ENCODE measurements at regions not wholly inside any gene's neighbourhood (a gene's known extent, or its start where the extent isn't known, plus 50 kb on each side); places are given as distances from the start of the nearest gene placed in this dataset.

- DNase-seq, result no peak
Measured at GRCh38 chr17:13302983-13303382, 285.2 kb upstream of the ELAC2 start.

- DNase-seq, result no peak
Measured at GRCh38 chr17:13302419-13302818, 284.6 kb upstream of the ELAC2 start.

DNA sequence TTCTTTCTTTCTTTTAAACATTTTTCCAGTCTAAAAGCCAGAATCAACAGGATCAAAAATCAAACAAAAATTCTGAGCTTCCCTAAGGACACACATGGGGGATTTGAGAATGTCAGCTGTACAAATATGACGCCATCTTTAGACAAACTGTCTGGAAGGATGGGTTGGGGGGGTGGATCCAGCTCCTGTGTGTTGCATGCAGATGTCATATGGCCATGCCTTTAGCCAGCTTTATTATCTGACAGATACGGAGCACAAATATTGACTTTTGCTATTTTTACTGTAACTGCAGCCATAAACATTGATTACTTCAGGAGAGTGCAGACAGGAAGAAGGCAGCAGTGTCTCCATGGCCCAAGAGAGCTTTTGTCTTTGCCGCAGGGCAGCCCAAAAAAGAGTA, 279.4 kb upstream of the ELAC2 start:
- DNase-seq, result no peak

- DNase-seq, result no peak
Measured at GRCh38 chr17:13293421-13293820, 275.6 kb upstream of the ELAC2 start.

GRCh38 chr17:13292291-13292690, 274.5 kb upstream of the ELAC2 start:
- no peak for DNase-seq

GRCh38 chr17:13288248-13288647, 270.4 kb upstream of the ELAC2 start:
- no peak for DNase-seq

DNA sequence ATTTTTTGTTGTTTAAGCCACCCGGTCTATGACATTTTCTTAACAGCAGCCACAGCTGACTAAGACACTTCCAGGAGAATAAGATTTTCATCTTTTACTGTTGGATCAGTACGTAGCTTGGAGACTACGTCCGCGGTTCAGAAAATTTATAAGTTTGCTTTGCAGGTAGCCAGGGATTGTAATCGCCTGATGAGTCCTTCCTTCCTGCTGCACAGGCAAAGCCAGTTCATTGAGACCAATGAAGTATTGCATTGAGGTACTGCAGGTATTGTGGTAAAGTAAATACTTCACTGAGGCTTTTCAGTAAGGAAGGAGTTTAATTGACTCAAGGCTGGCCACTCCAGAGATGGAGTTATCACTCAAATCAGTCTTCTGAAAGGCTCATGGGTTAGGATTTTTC, 269.4 kb upstream of the ELAC2 start:
- DNase-seq, result no peak

GRCh38 chr17:13283606-13284005, 265.8 kb upstream of the ELAC2 start:
- DNase-seq, result no peak

- DNase-seq, result no peak
Measured at GRCh38 chr17:13281626-13282025, 263.8 kb upstream of the ELAC2 start.

DNA sequence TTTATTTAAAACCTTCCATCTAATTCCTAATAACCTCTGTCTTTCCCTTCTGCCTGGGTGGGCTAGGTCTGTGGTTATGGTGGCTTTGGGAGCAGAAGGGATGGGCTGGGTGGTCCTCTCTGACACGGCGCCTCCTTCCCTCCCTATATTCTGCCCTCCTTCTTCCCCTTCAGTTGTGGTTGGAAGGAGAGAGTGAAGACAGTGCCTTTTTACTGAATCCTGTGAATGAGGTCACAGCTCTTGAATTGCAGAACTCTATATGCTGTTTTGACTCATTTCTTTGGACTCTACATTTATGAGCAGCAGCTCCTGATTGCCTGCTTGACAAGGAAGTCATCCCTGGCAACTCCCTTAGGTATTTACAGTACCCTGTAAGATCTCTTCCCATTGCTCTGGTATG, 256.0 kb upstream of the ELAC2 start:
- DNase-seq, result no peak

GRCh38 chr17:13272296-13272695, 254.5 kb upstream of the ELAC2 start:
- DNase-seq, result no peak

GRCh38 chr17:13268791-13269595, 251.2 kb upstream of the ELAC2 start:
- DNase-seq, result no peak

- DNase-seq, result no peak
Measured at GRCh38 chr17:13266606-13267005, 248.8 kb upstream of the ELAC2 start.

- DNase-seq, result no peak
Measured at GRCh38 chr17:13265311-13265710, 247.5 kb upstream of the ELAC2 start.

DNA sequence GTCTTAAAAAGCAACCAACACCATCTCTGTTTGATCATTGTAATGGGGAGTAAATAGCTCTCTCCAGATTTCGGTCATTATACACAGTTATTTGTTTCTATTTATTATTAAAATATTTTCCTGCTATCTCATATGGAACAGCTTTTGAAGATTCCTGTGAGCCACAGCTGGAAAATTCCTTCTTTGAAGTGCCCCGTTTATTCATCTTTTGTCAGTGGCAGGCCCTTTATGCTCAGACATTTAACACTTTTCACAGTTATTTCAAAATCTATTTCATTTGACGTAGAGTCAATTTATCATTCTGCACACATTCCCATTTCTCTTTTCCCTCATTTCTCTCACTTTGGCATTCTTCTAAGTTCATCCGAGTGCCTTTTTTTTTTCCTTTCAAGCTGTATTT, 245.9 kb upstream of the ELAC2 start:
- no peak for DNase-seq

- no peak for DNase-seq
Measured at GRCh38 chr17:13256545-13256944, 238.7 kb upstream of the ELAC2 start.

DNA sequence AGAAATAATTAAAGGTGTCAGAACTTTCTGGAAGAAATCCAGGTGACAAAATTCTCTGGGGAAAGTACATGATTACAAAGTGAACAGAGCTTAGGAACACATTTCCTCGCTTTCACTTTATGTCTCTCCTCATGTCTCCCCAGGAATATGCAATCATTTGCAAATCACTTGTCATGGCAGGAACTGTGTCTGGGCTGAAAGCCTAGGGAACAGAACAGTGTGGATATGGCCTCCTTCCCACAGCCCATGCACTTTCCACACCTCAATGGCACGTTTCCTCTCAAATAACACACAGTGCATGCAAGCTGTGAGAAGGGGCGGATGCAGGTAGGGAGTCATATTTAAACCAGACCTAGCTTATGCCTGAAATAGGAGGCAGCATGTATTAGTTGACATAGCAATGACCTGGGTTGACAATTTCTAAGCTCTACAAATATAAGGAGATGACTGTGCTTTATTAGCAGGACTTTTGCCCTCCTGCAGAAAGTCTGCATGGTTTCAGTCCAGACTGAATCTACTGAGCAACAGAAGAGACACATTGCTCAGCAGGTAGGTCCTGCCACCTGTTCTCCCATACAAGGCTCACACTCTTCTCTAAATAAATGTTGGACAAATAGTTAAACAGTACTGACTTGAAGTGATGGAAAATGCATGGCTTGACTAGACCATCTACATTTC, 236.0 kb upstream of the ELAC2 start:
- DNase-seq, result no peak

DNA sequence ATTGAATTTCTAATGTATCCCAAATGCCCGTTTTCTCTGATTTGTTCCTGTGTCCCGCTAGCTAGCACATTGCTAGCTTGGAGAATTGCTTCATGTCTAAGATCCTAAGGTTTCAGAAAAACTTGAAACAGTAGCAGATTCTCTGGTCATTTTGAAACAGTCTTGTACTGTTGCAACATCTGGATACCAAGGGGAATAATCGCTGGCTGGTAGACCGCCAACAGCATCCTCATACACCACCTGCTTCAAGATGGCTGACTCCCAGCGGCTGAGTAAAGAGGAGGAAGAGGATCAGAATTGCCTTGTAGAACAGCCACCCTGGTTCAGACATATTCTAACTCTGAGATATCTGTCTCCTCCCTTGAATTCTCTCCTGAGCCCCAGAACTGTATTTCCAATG, 226.7 kb upstream of the ELAC2 start:
- DNase-seq, result no peak

DNA sequence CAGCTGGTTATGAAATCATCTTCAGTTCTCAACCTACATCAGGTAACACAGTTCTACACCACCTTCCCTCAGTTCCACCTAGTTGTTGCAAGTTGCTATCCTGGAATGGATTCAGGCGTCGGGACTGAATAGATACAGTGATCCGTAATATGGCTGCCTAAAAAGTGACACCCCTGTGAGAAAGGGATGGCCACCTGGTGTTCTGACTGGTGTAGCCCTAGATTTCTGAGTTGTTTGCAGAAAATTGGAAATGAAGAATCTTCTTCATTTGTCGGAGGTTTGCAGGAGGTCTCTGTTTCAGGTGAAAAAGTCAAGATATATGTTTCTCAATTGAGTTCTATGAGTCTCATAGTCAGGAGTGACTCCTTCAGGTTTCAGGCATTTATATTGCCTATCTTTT, 225.8 kb upstream of the ELAC2 start:
- DNase-seq, result no peak

GRCh38 chr17:13240851-13241250, 223.0 kb upstream of the ELAC2 start:
- DNase-seq, result no peak

DNA sequence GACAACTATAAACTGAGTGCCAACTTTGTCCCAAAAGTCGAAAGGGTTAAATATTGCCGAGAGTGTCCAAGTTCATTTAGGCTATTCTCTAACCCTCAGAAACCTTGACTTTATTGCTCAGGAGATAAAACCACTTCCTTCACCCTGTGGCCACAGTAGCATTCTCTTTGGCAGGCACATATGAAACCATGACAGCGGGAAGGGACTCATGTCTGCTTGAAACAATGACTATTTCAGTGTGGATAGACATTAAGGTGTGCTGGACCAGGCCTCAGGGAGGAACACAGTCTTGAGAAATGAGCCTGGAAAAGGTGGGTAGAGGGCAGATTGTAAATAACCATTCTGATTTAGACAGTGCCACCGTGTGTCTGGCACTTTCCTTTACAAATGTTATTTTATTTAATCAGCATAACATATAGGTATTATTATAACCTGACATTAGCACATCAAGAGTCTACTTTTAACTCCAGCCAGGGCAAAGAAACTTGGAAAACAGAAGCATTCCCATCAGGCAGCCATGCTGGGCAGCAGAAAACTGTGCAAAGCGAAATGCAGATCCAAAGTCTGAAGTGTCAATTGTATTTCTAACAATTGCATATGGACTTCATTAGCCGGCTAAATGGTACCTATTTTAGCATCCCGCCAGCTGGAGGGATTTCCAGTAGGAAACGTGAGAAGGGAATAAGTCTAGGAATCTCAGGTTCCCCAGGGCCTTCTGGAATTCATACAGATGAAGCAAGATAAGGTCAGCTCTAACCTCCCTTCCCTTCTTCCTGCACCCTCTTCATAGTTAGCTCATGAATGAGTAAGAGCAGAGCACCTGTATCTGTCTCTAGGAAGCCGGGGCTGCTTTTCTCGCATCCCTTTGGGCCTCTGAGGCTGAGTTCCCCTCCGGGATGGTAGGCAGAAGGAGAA, 212.8 kb upstream of the ELAC2 start:
- DNase-seq, result no peak

- no peak for DNase-seq
Measured at GRCh38 chr17:13228225-13228624, 210.4 kb upstream of the ELAC2 start.

DNA sequence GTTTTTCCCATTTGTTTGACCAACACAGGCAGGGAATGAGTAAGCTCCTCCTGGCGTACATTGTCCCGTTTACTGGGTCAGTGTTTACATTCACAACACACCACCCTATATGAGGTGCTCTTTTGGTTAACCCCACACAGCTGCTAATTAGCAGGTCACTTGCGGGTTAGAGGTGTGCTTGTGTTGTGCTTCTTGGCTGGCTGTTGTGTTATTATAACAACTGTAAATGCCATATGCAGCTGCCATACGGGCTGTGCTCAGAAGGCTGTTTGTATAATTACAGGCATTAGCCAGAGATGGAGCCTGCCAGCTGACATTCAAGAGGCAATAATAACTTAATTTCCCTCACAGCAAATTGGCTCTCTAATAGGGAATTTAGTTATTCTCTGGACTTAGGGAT, 205.1 kb upstream of the ELAC2 start:
- DNase-seq, result no peak
